GM18502 (cell line): ENCODE measurements at regions not wholly inside any gene's neighbourhood (a gene's known extent, or its start where the extent isn't known, plus 50 kb on each side); places are given as distances from the start of the nearest gene placed in this dataset.
"Not testable (repeated sequence)": the region's sequence is repeated elsewhere in the genome, so short reads cannot be mapped to it uniquely, and the experiment has no call there.

ENCODE experiments used
- ATAC-seq: cut with Tn5 transposase; IDR thresholded peaks from one replicate; pipeline ENCODE4 v1.9.1; 2021; ENCODE audit warnings: mild to moderate bottlenecking; ENCODE audit not compliant: unreplicated experiment, poor library complexity

GRCh38 chr3:22795917-22796316 is 407.2 kb upstream of the UBE2E2 start:
- ATAC-seq = no peak

- ATAC-seq = no peak
Observed at GRCh38 chr3:22798461-22798860, 404.7 kb upstream of the UBE2E2 start.

DNA sequence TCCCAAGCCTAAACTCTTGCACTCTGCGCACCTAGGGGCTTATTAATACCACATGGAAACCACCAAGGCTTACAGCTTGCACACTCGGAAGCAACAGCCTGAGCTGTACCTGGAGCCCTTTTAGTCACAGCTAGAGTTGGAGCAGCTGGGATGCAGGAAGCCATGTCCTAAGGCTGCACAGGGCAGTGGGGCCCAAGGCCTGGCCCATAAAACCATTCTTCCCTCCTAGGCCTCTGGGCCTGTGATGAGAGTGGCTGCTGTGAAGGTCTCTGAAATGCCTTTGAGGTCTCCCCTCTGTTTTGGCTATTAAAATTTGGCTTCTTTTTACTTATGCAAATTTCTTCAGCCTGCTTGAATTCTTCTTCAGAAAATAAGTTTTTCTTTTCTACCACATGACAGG is 383.9 kb upstream of the UBE2E2 start:
- no peak for ATAC-seq

DNA sequence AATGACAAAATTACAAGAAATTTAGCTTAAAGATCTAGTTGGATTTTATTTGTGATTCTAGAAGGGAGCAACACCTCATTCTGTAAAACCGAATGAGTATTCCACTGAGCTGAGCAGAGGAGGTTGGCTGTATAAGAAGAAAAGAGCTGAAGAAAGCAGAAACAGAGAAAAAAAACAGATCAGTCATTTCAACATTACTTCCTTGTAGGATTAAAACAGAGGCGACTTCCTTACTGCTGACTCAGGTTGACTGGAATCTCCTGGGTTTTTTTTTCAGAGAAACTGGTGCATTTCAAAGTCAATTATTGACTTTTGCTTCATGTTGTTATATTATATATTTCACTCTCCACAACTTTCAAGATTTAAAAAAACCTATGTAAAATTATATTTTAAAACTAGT is 368.1 kb upstream of the UBE2E2 start:
- ATAC-seq = no peak

DNA sequence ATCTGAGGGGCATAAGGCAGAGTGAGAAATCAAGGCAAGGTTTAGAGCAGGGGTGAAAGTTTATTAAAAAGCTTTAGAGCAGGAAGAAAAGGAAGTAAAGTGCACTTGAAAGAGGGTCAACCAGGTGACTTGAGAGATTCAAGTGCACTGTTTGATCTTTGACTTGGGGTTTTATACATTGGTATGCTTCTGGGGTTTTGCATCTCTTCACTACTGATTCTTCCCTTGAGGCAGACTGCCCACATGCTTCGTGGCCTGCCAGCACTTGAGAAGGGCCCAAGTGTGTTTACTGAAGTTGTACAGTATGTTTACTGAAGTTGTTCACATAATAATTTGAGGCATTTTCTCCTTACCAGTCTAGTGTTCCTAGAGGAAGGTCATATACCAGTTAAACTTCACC is 367.0 kb upstream of the UBE2E2 start:
- ATAC-seq = no peak

DNA sequence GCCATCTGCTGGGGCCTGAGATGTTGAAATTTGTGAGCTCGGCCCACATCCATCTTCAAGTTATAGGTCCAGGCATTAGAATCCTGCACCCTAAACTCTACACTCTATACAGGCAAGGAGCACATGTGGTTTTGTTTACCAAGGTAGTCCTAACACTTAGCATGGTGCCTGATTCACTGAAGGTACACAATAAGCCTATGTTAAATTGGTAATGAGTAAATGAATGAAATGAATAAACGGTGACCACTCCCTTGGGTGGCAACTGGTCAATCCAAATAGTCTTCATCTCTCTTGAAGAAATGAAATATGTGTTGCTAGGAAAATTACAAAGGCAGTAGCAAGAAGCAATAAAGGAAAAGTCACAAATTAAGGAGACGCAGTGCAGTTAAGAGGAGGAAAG is 359.3 kb upstream of the UBE2E2 start:
- no peak for ATAC-seq

- no peak for ATAC-seq
Observed at GRCh38 chr3:22846566-22846965, 356.6 kb upstream of the UBE2E2 start.

DNA sequence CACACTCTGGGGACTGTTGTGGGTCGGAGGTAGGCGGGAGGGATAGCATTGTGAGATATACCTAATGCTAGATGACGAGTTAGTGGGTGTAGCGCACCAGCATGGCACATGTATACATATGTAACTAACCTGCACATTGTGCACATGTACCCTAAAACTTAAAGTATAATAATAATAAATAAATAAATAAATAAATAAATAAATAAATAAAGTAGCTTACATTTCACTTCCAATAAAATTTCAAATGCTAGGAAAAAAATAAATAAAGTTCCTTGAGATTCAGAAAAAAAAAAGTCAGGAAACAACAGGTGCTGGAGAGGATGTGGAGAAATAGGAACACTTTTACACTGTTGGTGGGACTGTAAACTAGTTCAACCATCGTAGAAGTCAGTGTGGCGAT is 353.5 kb upstream of the UBE2E2 start:
- not testable (repeated sequence) for ATAC-seq

GRCh38 chr3:22856811-22857210 is 346.3 kb upstream of the UBE2E2 start:
- no peak for ATAC-seq

- ATAC-seq = no peak
Observed at GRCh38 chr3:22858486-22858885, 344.6 kb upstream of the UBE2E2 start.

- ATAC-seq = no peak
Observed at GRCh38 chr3:22859618-22860017, 343.5 kb upstream of the UBE2E2 start.

DNA sequence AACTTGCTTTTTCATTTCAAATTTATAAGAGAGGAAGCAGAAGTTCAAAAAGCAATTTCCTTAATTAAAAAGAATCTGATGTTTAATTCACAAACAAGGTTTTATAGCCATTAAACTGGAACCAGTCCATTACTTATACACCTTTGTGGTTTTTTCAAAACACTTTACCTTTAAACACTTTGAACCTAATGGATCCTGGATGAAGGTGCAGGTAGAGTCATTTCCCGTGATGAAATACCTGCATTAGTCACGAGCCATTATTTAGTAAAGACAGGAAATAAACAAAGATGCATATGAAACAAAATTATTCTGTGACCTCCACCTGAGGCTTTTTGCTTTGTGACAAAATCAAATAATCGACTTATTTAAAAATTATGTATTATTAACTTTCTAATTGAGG is 341.7 kb upstream of the UBE2E2 start:
- no peak for ATAC-seq

- no peak for ATAC-seq
Observed at GRCh38 chr3:22862111-22862510, 341.0 kb upstream of the UBE2E2 start.

DNA sequence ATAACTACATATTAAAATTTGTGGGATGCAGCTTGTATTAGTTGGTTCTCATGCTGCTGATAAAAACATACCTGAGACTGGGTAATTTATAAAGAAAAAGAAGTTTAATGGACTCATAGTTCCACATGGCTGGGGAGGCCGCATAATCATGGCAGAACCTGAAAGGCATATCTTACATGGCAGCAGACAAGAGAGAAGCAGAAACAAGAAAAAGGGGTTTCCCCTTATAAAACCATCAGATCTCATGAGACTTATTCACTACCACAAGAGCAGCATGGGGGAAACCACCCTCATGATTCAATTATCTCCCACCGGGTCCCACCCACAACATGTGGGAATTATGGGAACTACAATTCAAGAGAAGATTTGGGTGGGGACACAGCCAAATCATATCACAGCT is 320.3 kb upstream of the UBE2E2 start:
- not testable (repeated sequence) for ATAC-seq

DNA sequence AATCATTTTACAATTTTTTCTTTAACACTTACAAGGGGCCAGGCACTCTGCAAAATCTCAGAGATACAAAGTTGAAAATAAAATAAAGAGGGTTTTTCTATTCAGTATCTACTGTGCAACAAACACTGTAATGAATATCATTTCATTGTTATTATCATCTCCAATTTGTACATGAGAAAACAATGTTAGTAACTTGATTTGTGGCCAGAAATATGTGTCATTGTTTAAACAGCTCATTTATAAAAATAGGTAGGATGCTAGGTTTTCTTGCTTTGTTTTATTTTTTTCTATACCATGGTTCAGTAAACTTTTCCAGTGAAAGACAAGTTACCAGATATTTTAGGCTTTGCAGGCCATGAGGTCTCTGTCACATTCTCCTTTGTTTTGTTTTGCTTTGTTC is 318.1 kb upstream of the UBE2E2 start:
- no peak for ATAC-seq

- no peak for ATAC-seq
Observed at GRCh38 chr3:22885574-22886341, 317.4 kb upstream of the UBE2E2 start.

- no peak for ATAC-seq
Observed at GRCh38 chr3:22886439-22887068, 316.6 kb upstream of the UBE2E2 start.

- ATAC-seq = no peak
Observed at GRCh38 chr3:22887664-22888291, 315.3 kb upstream of the UBE2E2 start.

- no peak for ATAC-seq
Observed at GRCh38 chr3:22893101-22893500, 310.0 kb upstream of the UBE2E2 start.

GRCh38 chr3:22893644-22894325 is 309.3 kb upstream of the UBE2E2 start:
- no peak for ATAC-seq

- ATAC-seq = no peak
Observed at GRCh38 chr3:22894865-22895264, 308.3 kb upstream of the UBE2E2 start.
